GM18517 (cell line): ENCODE measurements at regions not wholly inside any gene's neighbourhood (a gene's known extent, or its start where the extent isn't known, plus 50 kb on each side); places are given as distances from the start of the nearest gene placed in this dataset.
"Not testable (repeated sequence)": the region's sequence is repeated elsewhere in the genome, so short reads cannot be mapped to it uniquely, and the experiment has no call there.

Experiments
- ATAC-seq: cut with Tn5 transposase; IDR thresholded peaks from one replicate; pipeline ENCODE4 v1.9.1; 2021; ENCODE audit warnings: mild to moderate bottlenecking, moderate library complexity; ENCODE audit not compliant: unreplicated experiment

GRCh38 chr3:191737742-191738141 lies 276.8 kb downstream of the PYDC2 start:
- no peak for ATAC-seq

GRCh38 chr3:191740712-191741111 lies 279.7 kb downstream of the PYDC2 start:
- no peak for ATAC-seq

- ATAC-seq: not testable (repeated sequence)
Observed at GRCh38 chr3:191741847-191742350, 280.9 kb downstream of the PYDC2 start.

- no peak for ATAC-seq
Observed at GRCh38 chr3:191743283-191743682, 282.3 kb downstream of the PYDC2 start.

GRCh38 chr3:191750618-191751017 lies 289.7 kb downstream of the PYDC2 start:
- ATAC-seq: no peak

- ATAC-seq: no peak
Observed at GRCh38 chr3:191753196-191753595, 292.2 kb downstream of the PYDC2 start.

- no peak for ATAC-seq
Observed at GRCh38 chr3:191761906-191762305, 300.9 kb downstream of the PYDC2 start.

GRCh38 chr3:191762323-191762960 lies 301.5 kb downstream of the PYDC2 start:
- ATAC-seq: no peak

- no peak for ATAC-seq
Observed at GRCh38 chr3:191768421-191768820, 307.5 kb downstream of the PYDC2 start.

- ATAC-seq: no peak
Observed at GRCh38 chr3:191770541-191770940, 309.6 kb downstream of the PYDC2 start.

- ATAC-seq: no peak
Observed at GRCh38 chr3:191774485-191774884, 313.5 kb downstream of the PYDC2 start.

- no peak for ATAC-seq
Observed at GRCh38 chr3:191775451-191776233, 314.7 kb downstream of the PYDC2 start.

GRCh38 chr3:191781044-191781443 lies 320.1 kb downstream of the PYDC2 start:
- no peak for ATAC-seq

- no peak for ATAC-seq
Observed at GRCh38 chr3:191783024-191783423, 322.1 kb downstream of the PYDC2 start.

- no peak for ATAC-seq
Observed at GRCh38 chr3:191790934-191791333, 330.0 kb downstream of the PYDC2 start.

- no peak for ATAC-seq
Observed at GRCh38 chr3:191792580-191792979, 331.6 kb downstream of the PYDC2 start.

GRCh38 chr3:191795196-191795595 lies 334.2 kb downstream of the PYDC2 start:
- no peak for ATAC-seq

- no peak for ATAC-seq
Observed at GRCh38 chr3:191797271-191797670, 336.3 kb downstream of the PYDC2 start.

- ATAC-seq: no peak
Observed at GRCh38 chr3:191802671-191803070, 341.7 kb downstream of the PYDC2 start.

GRCh38 chr3:191804935-191805334 lies 344.0 kb downstream of the PYDC2 start:
- no peak for ATAC-seq

- ATAC-seq: no peak
Observed at GRCh38 chr3:191808073-191808472, 347.1 kb downstream of the PYDC2 start.

GRCh38 chr3:191809326-191809949 lies 348.5 kb downstream of the PYDC2 start:
- ATAC-seq: no peak
